Uterus (tissue), 3 donors: ENCODE measurements at regions not wholly inside any gene's neighbourhood (a gene's known extent, or its start where the extent isn't known, plus 50 kb on each side); places are given as distances from the start of the nearest gene placed in this dataset.

Experiments
- DNase-seq, 2 donors: peaks; one replicate each; pipeline ENCODE4 v3.0.0-alpha.2; 2019 to 2020
- H3K27ac ChIP-seq, 2 donors: fragments of 200-600 bp; sonication (generic); 1 replicate in 1 of 2; 2 replicates in 1 of 2; pipeline ENCODE4 v1.5.1; 2016 to 2018
- H3K27me3 ChIP-seq, 2 donors: fragments of 200-600 bp; sonication (generic); one replicate each; pipeline ENCODE4 v1.5.1; 2018 to 2019; ENCODE audit warnings: control low read depth in 1 of 2
- H3K36me3 ChIP-seq, 2 donors: fragments of 200-600 bp; sonication (generic); one replicate each; pipeline ENCODE4 v1.5.1; 2019; ENCODE audit warnings: control low read depth in 1 of 2
- H3K4me1 ChIP-seq, 2 donors: fragments of 200-600 bp; sonication (generic); one replicate each; pipeline ENCODE4 v1.5.1; 2018 to 2019; ENCODE audit warnings: control low read depth in 1 of 2
- H3K4me3 ChIP-seq, 2 donors: fragments of 200-600 bp; sonication (generic); 1 replicate in 1 of 2; 2 replicates in 1 of 2; pipeline ENCODE4 v1.5.1; 2018 to 2019; ENCODE audit warnings: mild to moderate bottlenecking in 1 of 2
- H3K9me3 ChIP-seq, 2 donors: fragments of 200-600 bp; sonication (generic); one replicate each; pipeline ENCODE4 v1.5.1; 2019; ENCODE audit warnings: control low read depth in 1 of 2
- CTCF ChIP-seq, 4 experiments: fragments of 200-600 bp in 2 of 4; fragments of 450-650 bp in 2 of 4; sonication (generic) in 2 of 4; IDR thresholded peaks; one replicate each; pipeline ENCODE4 v1.5.1; 2016 to 2019; ENCODE audit warnings: antibody characterized with exemption in 4 of 4, mild to moderate bottlenecking in 2 of 4, moderate library complexity in 1 of 4
- POLR2A ChIP-seq, 2 donors: fragments of 450-650 bp; IDR thresholded peaks; one replicate each; pipeline ENCODE4 v1.6.1; 2016; ENCODE audit warnings: antibody characterized with exemption in 2 of 2, mild to moderate bottlenecking in 1 of 2, moderate library complexity in 1 of 2
- intact Hi-C: fragments of 100-400 bp; cut with DNase I; formaldehyde crosslinking; loops from one replicate; pipeline ENCODE4 v1.15.1; 2023; ENCODE audit warnings: low total_unique reads
- donor health status: DM: yes; HTN: yes; CAD: no.

DNA sequence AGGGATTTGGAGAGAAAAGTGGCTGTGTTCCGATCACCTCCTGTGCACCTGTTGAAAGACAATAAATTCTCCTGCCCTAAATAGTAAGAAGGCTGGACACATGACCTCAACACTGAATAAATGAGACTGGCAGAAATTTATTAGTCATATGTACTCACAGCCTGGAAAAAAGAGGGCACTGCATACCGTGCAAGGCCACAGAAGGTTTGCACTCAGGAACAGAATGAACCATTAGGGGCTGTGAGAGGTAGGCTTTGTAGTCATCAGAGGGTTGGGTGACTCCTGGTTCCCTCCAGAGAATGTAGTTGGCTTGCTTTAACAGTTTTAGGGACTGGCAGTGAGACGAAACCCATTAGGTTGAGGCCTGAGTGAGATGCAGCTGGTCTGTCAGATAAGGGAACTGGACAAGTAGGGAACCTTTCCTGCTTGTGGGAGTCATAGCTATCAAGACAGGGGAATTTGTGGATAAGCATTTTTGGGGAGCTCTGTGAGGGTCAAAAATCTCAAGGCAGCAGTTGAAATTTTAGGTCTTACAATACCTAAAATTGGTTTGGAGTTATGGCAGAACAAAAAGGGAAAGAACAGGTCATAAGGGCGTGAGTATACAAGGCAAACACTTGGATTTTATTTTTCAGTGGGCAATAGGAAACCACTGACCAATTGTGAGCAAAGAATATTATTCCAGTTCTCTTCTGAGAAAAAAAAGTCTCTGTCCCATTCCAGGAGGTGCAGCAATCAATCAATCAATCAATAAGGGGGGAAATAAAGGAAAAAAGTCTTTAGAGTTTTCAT is 67.9 kb upstream of the BTN3A2 start:
- no peak for DNase-seq
- Histone ChIP-seq H3K27me3 (peaks cover 0 to 9% of the 10 kb centered on the region in 2 donors), H3K9me3 (no peaks in the 10 kb centered on the region), H3K4me3 (no peak overlapping the region), H3K4me1 (no peaks in the 10 kb centered on the region), H3K27ac (no peak overlapping the region), H3K36me3 (no peaks in the 10 kb centered on the region)
- intact Hi-C loops, result no loop called here
- TF ChIP-seq POLR2A (IDR thresholded peaks at IDR 0.05) (no peak), CTCF (IDR thresholded peaks at IDR 0.05) (no peak)

- Histone ChIP-seq H3K9me3 (no peaks in the 10 kb centered on the region), H3K4me3 (no peak overlapping the region), H3K27me3 (peaks cover 0 to 9% of the 10 kb centered on the region in 2 donors)
Observed at GRCh38 chr6:26299286-26300042, 65.5 kb upstream of the BTN3A2 start.

DNA sequence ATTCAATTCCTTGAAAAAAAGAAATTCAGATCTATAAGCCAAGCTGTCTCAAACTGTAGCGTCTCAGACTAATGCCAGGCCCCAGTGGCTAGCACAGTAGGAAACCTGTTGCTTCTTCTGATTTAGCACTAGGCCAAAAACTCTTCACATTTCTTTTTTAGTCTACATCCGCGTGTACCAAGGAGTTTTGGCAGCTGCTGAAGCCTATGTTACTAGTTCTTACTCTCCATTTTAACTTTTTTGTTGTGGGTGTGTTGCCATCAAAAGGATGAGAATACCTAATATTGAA is 65.0 kb upstream of the BTN3A2 start:
- TF ChIP-seq POLR2A (IDR thresholded peaks at IDR 0.05) (no peak), CTCF (IDR thresholded peaks at IDR 0.05) (no peak)
- H3K4me1 ChIP-seq, result no peaks in the 10 kb centered on the region
- intact Hi-C loops, result no loop called here
- H3K4me3 ChIP-seq, result no peak overlapping the region
- no peaks in the 10 kb centered on the region for H3K36me3 ChIP-seq
- no peaks in the 10 kb centered on the region for H3K9me3 ChIP-seq
- no peak for DNase-seq
- peaks cover 0 to 9% of the 10 kb centered on the region in 2 donors for H3K27me3 ChIP-seq
- H3K27ac ChIP-seq, result no peak overlapping the region

More at GRCh38 chr6:26299286-26300042, 65.5 kb upstream of the BTN3A2 start:
- H3K27ac ChIP-seq, result no peak overlapping the region
- no peak for DNase-seq
- intact Hi-C loops, result no loop called here
- no peaks in the 10 kb centered on the region for H3K4me1 ChIP-seq
- TF ChIP-seq POLR2A (IDR thresholded peaks at IDR 0.05), result no peak
- H3K36me3 ChIP-seq, result no peaks in the 10 kb centered on the region

GRCh38 chr6:26300359-26300758 is 64.6 kb upstream of the BTN3A2 start:
- Histone ChIP-seq H3K27me3 (peaks cover 0 to 9% of the 10 kb centered on the region in 2 donors), H3K27ac (no peak overlapping the region), H3K4me1 (no peaks in the 10 kb centered on the region), H3K36me3 (no peaks in the 10 kb centered on the region), H3K4me3 (no peak overlapping the region), H3K9me3 (no peaks in the 10 kb centered on the region)
- intact Hi-C loops, result no loop called here
- DNase-seq, result no peak
- no peak for TF ChIP-seq POLR2A (IDR thresholded peaks at IDR 0.05)
- TF ChIP-seq CTCF (IDR thresholded peaks at IDR 0.05), result no peak

GRCh38 chr6:26300828-26301227 is 64.2 kb upstream of the BTN3A2 start:
- Histone ChIP-seq H3K4me3 (no peak overlapping the region), H3K9me3 (no peaks in the 10 kb centered on the region), H3K27ac (no peak overlapping the region), H3K27me3 (peaks cover 0 to 9% of the 10 kb centered on the region in 2 donors), H3K4me1 (no peaks in the 10 kb centered on the region), H3K36me3 (no peaks in the 10 kb centered on the region)
- DNase-seq, result no peak
- TF ChIP-seq POLR2A (IDR thresholded peaks at IDR 0.05) (no peak), CTCF (IDR thresholded peaks at IDR 0.05) (no peak)
- intact Hi-C loops, result no loop called here
